Endothelial cell of umbilical vein (primary cell): ENCODE measurements at regions not wholly inside any gene's neighbourhood (a gene's known extent, or its start where the extent isn't known, plus 50 kb on each side); places are given as distances from the start of the nearest gene placed in this dataset.

ENCODE experiments used
- BruUV-seq: library from RNA; stranded (reverse); fragments of 400-500 nt; replicated peaks from 2 replicates; lab custom pipeline; 2021; lab: Mats Ljungman, UMichigan
- CTCF ChIA-PET: fragments of 300-600, 350-600 bp; sonication (Branson Sonifier 250); formaldehyde crosslinking; loops from one replicate; lab custom pipeline; 2021; ENCODE audit warnings: antibody characterized with exemption, inconsistent platforms; lab: Charles Lee
- POLR2A ChIA-PET: fragments of 300-600, 350-600 bp; sonication (Branson Sonifier 250); formaldehyde crosslinking; loops from one replicate; lab custom pipeline; 2021; ENCODE audit warnings: antibody characterized with exemption, inconsistent platforms; lab: Charles Lee
- DNase-seq: peaks from one replicate; pipeline ENCODE4 v3.0.0-alpha.2; 2011; ENCODE audit warnings: low read depth, low spot score
- FAIRE-seq: peaks from 2 replicates; lab custom pipeline; 2011; peaks lifted over from hg19 to GRCh38; lab: Jason Lieb, UNC
- H2AFZ ChIP-seq: 2 replicates; pipeline ENCODE4 v1.6.0; 2012; ENCODE audit warnings: low read depth, low read length, control low read depth, inconsistent platforms
- H3K27ac ChIP-seq: 2 replicates; pipeline ENCODE4 v1.5.1; 2011; ENCODE audit warnings: low read depth, mild to moderate bottlenecking, control low read depth, low read length, moderate library complexity; ENCODE audit not compliant: insufficient read depth
- H3K27me3 ChIP-seq, 2 experiments: 2 replicates each; pipeline versions ENCODE4 v1.6.0 to v1.6.1; 2011; ENCODE audit warnings: low read length in 2 of 2, mixed read lengths in 1 of 2; ENCODE audit not compliant: control insufficient read depth in 2 of 2, insufficient read depth in 2 of 2
- H3K36me3 ChIP-seq, 2 experiments: 2 replicates in 1 of 2; 3 replicates in 1 of 2; pipeline ENCODE4 v1.5.1; 2011; ENCODE audit warnings: low read length in 2 of 2, mild to moderate bottlenecking in 1 of 2, moderate library complexity in 1 of 2; ENCODE audit not compliant: control insufficient read depth in 2 of 2, insufficient read depth in 2 of 2; ENCODE audit errors: extremely low read depth in 1 of 2
- H3K4me1 ChIP-seq: 3 replicates; pipeline ENCODE4 v1.5.1; 2011; ENCODE audit warnings: mild to moderate bottlenecking, low read length; ENCODE audit not compliant: control insufficient read depth, insufficient read depth; ENCODE audit errors: extremely low read depth
- H3K4me2 ChIP-seq: 2 replicates; pipeline ENCODE4 v1.6.1; 2011; ENCODE audit warnings: low read length, control low read depth, mixed read lengths; ENCODE audit not compliant: insufficient read depth
- H3K4me3 ChIP-seq, 3 experiments: fragments of 200-600 bp in 1 of 3; sonication (generic), shearing (Covaris generic) in 1 of 3; replicated peaks in 1 of 3; 2 replicates each; pipeline ENCODE4 v1.5.1; 2011 to 2016; ENCODE audit warnings: control low read depth in 3 of 3, low read length in 3 of 3, mild to moderate bottlenecking in 2 of 3, inconsistent platforms in 1 of 3, low read depth in 1 of 3, moderate library complexity in 1 of 3; ENCODE audit not compliant: insufficient read depth in 1 of 3
- H3K79me2 ChIP-seq: 2 replicates; pipeline ENCODE4 v1.6.0; 2012; ENCODE audit warnings: low read length, inconsistent platforms; ENCODE audit not compliant: control insufficient read depth, insufficient read depth
- H3K9ac ChIP-seq: replicated peaks from 2 replicates; pipeline ENCODE3; 2011; ENCODE audit warnings: low read length, control low read depth; ENCODE audit not compliant: insufficient read depth; ENCODE audit errors: extremely low read depth
- H3K9me1 ChIP-seq: replicated peaks from 3 replicates; pipeline ENCODE4 v1.6.0; 2011; ENCODE audit warnings: mild to moderate bottlenecking, low read length; ENCODE audit not compliant: control insufficient read depth, insufficient read depth; ENCODE audit errors: extremely low read depth
- H3K9me3 ChIP-seq: replicated peaks from 2 replicates; pipeline ENCODE4 v1.5.1; 2012; ENCODE audit warnings: low read length, inconsistent platforms; ENCODE audit not compliant: control insufficient read depth, insufficient read depth
- H4K20me1 ChIP-seq: replicated peaks from 2 replicates; pipeline ENCODE3; 2011; ENCODE audit warnings: mild to moderate bottlenecking, low read length; ENCODE audit not compliant: control insufficient read depth, insufficient read depth; ENCODE audit errors: extremely low read depth
- JUN ChIP-seq: IDR thresholded peaks from 2 replicates; pipeline ENCODE4 v1.6.1; 2011; ENCODE audit warnings: borderline replicate concordance, low read depth; ENCODE audit not compliant: insufficient read length, insufficient read depth
- dilution Hi-C: fragments of 300-500 bp; cut with MboI; formaldehyde crosslinking; loops from one replicate; pipeline ENCODE4 v1.15.0; 2019; ENCODE audit warnings: low sequenced_read_pairs; ENCODE audit not compliant: extremely low pct_ligation_motif_present
- intact Hi-C: fragments of 100-400 bp; cut with micrococcal nuclease; formaldehyde crosslinking; loops from one replicate; pipeline ENCODE4 v1.10.0; 2022

GRCh38 chr18:69349912-69350597, 50.6 kb upstream of the DOK6 start:
- dilution Hi-C loops (no loop called here), intact Hi-C loops (loop anchor here (10.0 kb wide), 1 partner anchor 85 kb away; no protein-coding TSS in a partner anchor)
- ChIA-PET CTCF (interaction anchor here (0.5 kb wide), 1 partner anchor 517 kb away, joined by 3 read pairs; no protein-coding TSS in a partner anchor), POLR2A (no interaction called here)
- TF ChIP-seq JUN: no peak
- DNase-seq (no peak), FAIRE-seq (no peak)
- BruUV-seq: no TSS peak
- Histone ChIP-seq H3K27me3 (no peaks in the 10 kb centered on the region), H2AFZ (no peak overlapping the region), H3K79me2 (no peaks in the 10 kb centered on the region), H3K4me1 (no peaks in the 10 kb centered on the region), H3K9me3 (no peaks in the 10 kb centered on the region), H3K4me3 (no peak overlapping the region), H3K36me3 (no peaks in the 10 kb centered on the region), H4K20me1 (no peaks in the 10 kb centered on the region), H3K27ac (no peak overlapping the region), H3K9me1 (no peaks in the 10 kb centered on the region), H3K4me2 (no peak overlapping the region), H3K9ac (no peak overlapping the region)
